DMS79 treated with DMSO at 0.1 percent for 48 hours (cell line): ENCODE measurements at regions not wholly inside any gene's neighbourhood (a gene's known extent, or its start where the extent isn't known, plus 50 kb on each side); places are given as distances from the start of the nearest gene placed in this dataset.

ENCODE experiments used
- DNase-seq: peaks from one replicate; lab custom pipeline; 2025; lab: John Stamatoyannopoulos, UW

- DNase-seq: no peak
Measured at GRCh38 chr2:164178835-164179465, 442.3 kb downstream of the GRB14 start.

- no peak for DNase-seq
Measured at GRCh38 chr2:164164602-164165001, 428.8 kb upstream of the FIGN start.

GRCh38 chr2:164155558-164155957 lies 419.8 kb upstream of the FIGN start:
- no peak for DNase-seq

GRCh38 chr2:164151522-164151921 lies 415.7 kb upstream of the FIGN start:
- no peak for DNase-seq

GRCh38 chr2:164150604-164151003 lies 414.8 kb upstream of the FIGN start:
- no peak for DNase-seq

- DNase-seq: no peak
Measured at GRCh38 chr2:164146441-164146840, 410.6 kb upstream of the FIGN start.

- no peak for DNase-seq
Measured at GRCh38 chr2:164145093-164145987, 409.5 kb upstream of the FIGN start.

GRCh38 chr2:164143183-164143930 lies 407.5 kb upstream of the FIGN start:
- no peak for DNase-seq

GRCh38 chr2:164142755-164143154 lies 406.9 kb upstream of the FIGN start:
- no peak for DNase-seq

GRCh38 chr2:164141271-164141670 lies 405.5 kb upstream of the FIGN start:
- DNase-seq: no peak

- DNase-seq: no peak
Measured at GRCh38 chr2:164138750-164139149, 402.9 kb upstream of the FIGN start.

GRCh38 chr2:164134336-164134735 lies 398.5 kb upstream of the FIGN start:
- DNase-seq: no peak

GRCh38 chr2:164127971-164128527 lies 392.2 kb upstream of the FIGN start:
- no peak for DNase-seq

GRCh38 chr2:164126960-164127660 lies 391.3 kb upstream of the FIGN start:
- no peak for DNase-seq

GRCh38 chr2:164115806-164116205 lies 380.0 kb upstream of the FIGN start:
- no peak for DNase-seq

GRCh38 chr2:164114937-164115336 lies 379.1 kb upstream of the FIGN start:
- no peak for DNase-seq

- DNase-seq: no peak
Measured at GRCh38 chr2:164112105-164112504, 376.3 kb upstream of the FIGN start.

- no peak for DNase-seq
Measured at GRCh38 chr2:164110515-164110914, 374.7 kb upstream of the FIGN start.

GRCh38 chr2:164109006-164109405 lies 373.2 kb upstream of the FIGN start:
- DNase-seq: no peak

GRCh38 chr2:164103271-164103670 lies 367.5 kb upstream of the FIGN start:
- DNase-seq: no peak

- DNase-seq: no peak
Measured at GRCh38 chr2:164102366-164102765, 366.6 kb upstream of the FIGN start.

GRCh38 chr2:164091673-164092072 lies 355.9 kb upstream of the FIGN start:
- no peak for DNase-seq
